NOMO-1 (cell line): ENCODE measurements at regions not wholly inside any gene's neighbourhood (a gene's known extent, or its start where the extent isn't known, plus 50 kb on each side); places are given as distances from the start of the nearest gene placed in this dataset.

ENCODE experiments used
- DNase-seq, 2 experiments: peaks; one replicate each; lab custom pipeline; 2025; ENCODE audit not compliant: unreplicated experiment in 2 of 2; lab: John Stamatoyannopoulos, UW

- no peak for DNase-seq
These were observed 497.2 kb downstream of the BUD13 start for GRCh38 chr11:116275635-116276034.

- DNase-seq = no peak
These were observed 498.3 kb downstream of the BUD13 start for GRCh38 chr11:116274521-116274920.

- no peak for DNase-seq
These were observed 500.5 kb downstream of the BUD13 start for GRCh38 chr11:116272181-116272789.

- DNase-seq = no peak
These were observed 501.3 kb downstream of the BUD13 start for GRCh38 chr11:116271479-116271878.

GRCh38 chr11:116267146-116267545 lies 505.6 kb downstream of the BUD13 start:
- no peak for DNase-seq

- DNase-seq = no peak
These were observed 509.0 kb downstream of the BUD13 start for GRCh38 chr11:116263770-116264169.

- DNase-seq = no peak
These were observed 509.8 kb downstream of the BUD13 start for GRCh38 chr11:116263019-116263418.

- DNase-seq = no peak
These were observed 510.4 kb downstream of the BUD13 start for GRCh38 chr11:116262370-116262769.

GRCh38 chr11:116261606-116262005 lies 511.2 kb downstream of the BUD13 start:
- DNase-seq = no peak

- no peak for DNase-seq
These were observed 514.0 kb downstream of the BUD13 start for GRCh38 chr11:116258821-116259220.

GRCh38 chr11:116257883-116258282 lies 514.9 kb downstream of the BUD13 start:
- no peak for DNase-seq

GRCh38 chr11:116257092-116257491 lies 515.7 kb downstream of the BUD13 start:
- no peak for DNase-seq

GRCh38 chr11:116256215-116256614 lies 516.6 kb downstream of the BUD13 start:
- DNase-seq = no peak

- no peak for DNase-seq
These were observed 517.4 kb downstream of the BUD13 start for GRCh38 chr11:116255321-116255953.

- no peak for DNase-seq
These were observed 522.6 kb downstream of the BUD13 start for GRCh38 chr11:116250155-116250554.

GRCh38 chr11:116249561-116249960 lies 523.2 kb downstream of the BUD13 start:
- no peak for DNase-seq

- no peak for DNase-seq
These were observed 527.9 kb downstream of the BUD13 start for GRCh38 chr11:116244889-116245288.

GRCh38 chr11:116244439-116244838 lies 528.3 kb downstream of the BUD13 start:
- DNase-seq = no peak

- no peak for DNase-seq
These were observed 528.8 kb downstream of the BUD13 start for GRCh38 chr11:116243991-116244390.

- no peak for DNase-seq
These were observed 530.8 kb downstream of the BUD13 start for GRCh38 chr11:116242006-116242405.

- DNase-seq = no peak
These were observed 532.1 kb downstream of the BUD13 start for GRCh38 chr11:116240710-116241109.

GRCh38 chr11:116239247-116239646 lies 533.5 kb downstream of the BUD13 start:
- DNase-seq = no peak
